GM12878 (cell line): ENCODE measurements at regions not wholly inside any gene's neighbourhood (a gene's known extent, or its start where the extent isn't known, plus 50 kb on each side); places are given as distances from the start of the nearest gene placed in this dataset.

ENCODE experiments used
- ATAC-seq: fragments of 200-7000 bp; cut with Tn5 transposase; 3 replicates; pipeline ENCODE4 v1.9.1; 2020; ENCODE audit warnings: mild to moderate bottlenecking, moderate library complexity
- BruUV-seq: library from RNA; stranded (reverse); fragments of 400-500 nt; replicated peaks from 2 replicates; lab custom pipeline; 2021; lab: Mats Ljungman, UMichigan
- CTCF ChIA-PET: fragments of 300-600 bp; sonication (Branson Sonifier 250); formaldehyde crosslinking; extraction: SDS; loops from one replicate; lab custom pipeline; 2021; ENCODE audit warnings: inconsistent platforms; lab: Yijun Ruan, JAX
- POLR2A ChIA-PET: fragments of 350-600 bp; formaldehyde crosslinking; extraction: SDS; loops from one replicate; lab custom pipeline; 2021; ENCODE audit warnings: inconsistent platforms; lab: Charles Lee
- RAD21 ChIA-PET: fragments of 300-600 bp; sonication (Branson Sonifier 250); formaldehyde crosslinking; loops from one replicate; lab custom pipeline; 2023; ENCODE audit warnings: antibody characterized with exemption; ENCODE audit not compliant: unreplicated experiment; lab: Charles Lee
- SMC1A ChIA-PET: fragments of 300-600 bp; sonication (Branson Sonifier 250); formaldehyde crosslinking; loops from one replicate; lab custom pipeline; 2023; ENCODE audit not compliant: unreplicated experiment, uncharacterized antibody; lab: Charles Lee
- DNase-seq: peaks from one replicate; pipeline ENCODE4 v3.0.0-alpha.2; 2011; ENCODE audit warnings: low read depth, low spot score
- FAIRE-seq: peaks from 3 replicates; lab custom pipeline; 2011; peaks lifted over from hg19 to GRCh38; lab: Jason Lieb, UNC
- H2AFZ ChIP-seq: 2 replicates; pipeline ENCODE4 v1.6.0; 2011; ENCODE audit warnings: low read depth, low read length, control low read depth; ENCODE audit not compliant: control insufficient read depth
- H3K27ac ChIP-seq: 2 replicates; pipeline ENCODE4 v1.5.1; 2011; ENCODE audit warnings: control low read depth; ENCODE audit not compliant: control insufficient read depth, insufficient read depth
- H3K27me3 ChIP-seq, 2 experiments: replicated peaks in 1 of 2; 2 replicates each; pipeline versions ENCODE4 v1.6.0 to v1.6.1; 2011; ENCODE audit warnings: low read length in 1 of 2; ENCODE audit not compliant: control insufficient read depth in 2 of 2, insufficient read depth in 2 of 2
- H3K36me3 ChIP-seq, 2 experiments: 2 replicates each; pipeline ENCODE4 v1.5.1; 2011; ENCODE audit warnings: low read length in 1 of 2; ENCODE audit not compliant: control insufficient read depth in 2 of 2, insufficient read depth in 2 of 2
- H3K4me1 ChIP-seq: 2 replicates; pipeline ENCODE4 v1.6.1; 2011; ENCODE audit warnings: mild to moderate bottlenecking, low read length, moderate library complexity, mixed read lengths; ENCODE audit not compliant: control insufficient read depth, insufficient read depth
- H3K4me2 ChIP-seq: 2 replicates; pipeline ENCODE4 v1.6.0; 2011; ENCODE audit warnings: control low read depth; ENCODE audit not compliant: control insufficient read depth, insufficient read depth
- H3K4me3 ChIP-seq: fragments of 200-600 bp; sonication (generic); 2 replicates; pipeline ENCODE4 v1.5.1; 2016
- H3K79me2 ChIP-seq: 2 replicates; pipeline ENCODE4 v1.6.0; 2011; ENCODE audit warnings: low read length; ENCODE audit not compliant: control insufficient read depth, insufficient read depth
- H3K9ac ChIP-seq: 2 replicates; pipeline ENCODE4 v1.8.0; 2011; ENCODE audit warnings: low read length, control low read depth, mixed read lengths; ENCODE audit not compliant: control insufficient read depth, insufficient read depth
- H3K9me3 ChIP-seq: replicated peaks from 3 replicates; pipeline ENCODE4 v1.5.1; 2011; ENCODE audit warnings: mild to moderate bottlenecking, low read length; ENCODE audit not compliant: control insufficient read depth, insufficient read depth
- H4K20me1 ChIP-seq: 2 replicates; pipeline ENCODE4 v1.6.0; 2011; ENCODE audit not compliant: control insufficient read depth, insufficient read depth
- ATF2 ChIP-seq: IDR thresholded peaks from 2 replicates; pipeline ENCODE4 v1.6.1; 2012; ENCODE audit warnings: low read length, inconsistent platforms
- CHD2 ChIP-seq: IDR thresholded peaks from 2 replicates; pipeline ENCODE4 v1.6.1; 2011; ENCODE audit warnings: low read depth, low read length, improper control_type of control experiment, borderline replicate concordance
- EP300 ChIP-seq, 2 experiments: fragments of 150-350 bp in 1 of 2; IDR thresholded peaks; 2 replicates each; pipeline ENCODE4 v1.6.1; 2011 to 2012; ENCODE audit warnings: low read depth in 2 of 2, low read length in 2 of 2, borderline replicate concordance in 1 of 2, improper control_type of control experiment in 1 of 2, inconsistent platforms in 1 of 2; ENCODE audit not compliant: control insufficient read depth in 1 of 2
- FOS ChIP-seq: IDR thresholded peaks from 3 replicates; pipeline ENCODE4 v1.6.1; 2011; ENCODE audit warnings: borderline replicate concordance; ENCODE audit not compliant: insufficient read length; ENCODE audit errors: extremely low read depth
- MEF2B ChIP-seq: fragments of 450-650 bp; IDR thresholded peaks from 2 replicates; pipeline ENCODE4 v1.6.1; 2018; ENCODE audit warnings: mild to moderate bottlenecking, moderate library complexity; ENCODE audit not compliant: partially characterized antibody, poor library complexity, severe bottlenecking
- NR2C2 ChIP-seq: IDR thresholded peaks from 2 replicates; pipeline ENCODE4 v1.6.1; 2011; ENCODE audit warnings: borderline replicate concordance, low read depth; ENCODE audit not compliant: control insufficient read depth, insufficient read length
- RAD51 ChIP-seq: fragments of 450-650 bp; IDR thresholded peaks from 2 replicates; pipeline ENCODE4 v1.6.1; 2016; ENCODE audit warnings: moderate library complexity, mild to moderate bottlenecking, inconsistent platforms
- RELB ChIP-seq: fragments of 450-650 bp; IDR thresholded peaks from 2 replicates; pipeline ENCODE4 v1.6.1; 2017; ENCODE audit warnings: low read depth, mild to moderate bottlenecking, moderate library complexity
- RUNX3 ChIP-seq: IDR thresholded peaks from 2 replicates; pipeline ENCODE4 v1.6.1; 2012; ENCODE audit warnings: low read length, inconsistent platforms
- SMAD5 ChIP-seq: IDR thresholded peaks from 2 replicates; pipeline ENCODE4 v1.6.1; 2016; ENCODE audit warnings: antibody characterized with exemption, low read depth
- SPI1 ChIP-seq: IDR thresholded peaks from 2 replicates; pipeline ENCODE4 v1.6.1; 2011; ENCODE audit warnings: low read depth, mild to moderate bottlenecking, low read length, moderate library complexity, borderline replicate concordance; ENCODE audit not compliant: insufficient read depth
- SREBF2 ChIP-seq: IDR thresholded peaks from 2 replicates; pipeline ENCODE4 v1.6.1; 2012; ENCODE audit warnings: mild to moderate bottlenecking, low read length
- TARDBP ChIP-seq: IDR thresholded peaks from 2 replicates; pipeline ENCODE4 v1.6.1; 2016; ENCODE audit warnings: borderline replicate concordance
- TCF3 ChIP-seq: IDR thresholded peaks from 2 replicates; pipeline ENCODE4 v1.6.1; 2012; ENCODE audit warnings: low read depth, mild to moderate bottlenecking, low read length, borderline replicate concordance; ENCODE audit not compliant: insufficient read depth
- USF1 ChIP-seq: IDR thresholded peaks from 2 replicates; pipeline ENCODE4 v1.6.1; 2011; ENCODE audit warnings: borderline replicate concordance, low read depth, mild to moderate bottlenecking, moderate library complexity, mixed read lengths, low read length; ENCODE audit not compliant: insufficient read depth; ENCODE audit errors: extremely low read length
- ZNF217 ChIP-seq: fragments of 450-650 bp; IDR thresholded peaks from 2 replicates; pipeline ENCODE4 v1.6.1; 2017; ENCODE audit warnings: antibody characterized with exemption, mild to moderate bottlenecking
- ZNF384 ChIP-seq: IDR thresholded peaks from 2 replicates; pipeline ENCODE4 v1.6.1; 2012; ENCODE audit warnings: low read depth, mild to moderate bottlenecking, low read length, improper control_type of control experiment, borderline replicate concordance
- WGBS: methylation state at CpG from one replicate; pipeline ENCODE4 v1.1.6; 2016; ENCODE audit warnings: low lambda C conversion rate; ENCODE audit not compliant: insufficient replicate concordance, insufficient coverage; ENCODE audit errors: missing lambda C conversion rate; 5-methylcytosine and 5-hydroxymethylcytosine counted together
- in situ Hi-C: fragments of 300-500 bp; cut with MboI; formaldehyde crosslinking; loops from 9 replicates; pipeline ENCODE4 v1.14.3; 2018; ENCODE audit warnings: mixed read lengths
- intact Hi-C: fragments of 100-400 bp; cut with micrococcal nuclease; formaldehyde crosslinking; loops from one replicate; pipeline ENCODE4 v1.14.2; 2022; ENCODE audit not compliant: unreplicated experiment

- no peak for DNase-seq
- CTCF ChIA-PET: no interaction called here
- BruUV-seq: no TSS peak
- WGBS: 98% methylated on average over 7 of the region's 7 CpGs
- Histone ChIP-seq H3K27me3 (no peaks in the 10 kb centered on the region), H3K4me3 (no peak overlapping the region), H3K9me3 (no peaks in the 10 kb centered on the region), H3K79me2 (peaks cover 33% of the 10 kb centered on the region), H3K36me3 (no peaks in the 10 kb centered on the region; a peak in 1 of 4 replicates), H4K20me1 (no peaks in the 10 kb centered on the region), H3K9ac (no peak overlapping the region), H3K27ac (no peak overlapping the region), H3K4me1 (peaks cover 36% of the 10 kb centered on the region), H2AFZ (no peak overlapping the region), H3K4me2 (no peak overlapping the region)
- in situ Hi-C loops (no loop called here), intact Hi-C loops (no loop called here)
- SMC1A ChIA-PET: no interaction called here
- RAD21 ChIA-PET: no interaction called here
- FAIRE-seq: no peak
- no peak for TF ChIP-seq MEF2B
- TF ChIP-seq NR2C2: no peak
- no peak for TF ChIP-seq RAD51
- TF ChIP-seq CHD2: no peak
- no peak for TF ChIP-seq EP300 (IDR thresholded peaks at IDR 0.05; ENCODE audit: borderline replicate concordance in 1 of 2, control insufficient read depth in 1 of 2, low read depth in 2 of 2, low read length in 2 of 2)
- TF ChIP-seq SMAD5: no peak
- no peak for TF ChIP-seq ZNF384
- no peak for TF ChIP-seq TARDBP
- TF ChIP-seq USF1: no peak
- TF ChIP-seq RELB: no peak
- no peak for TF ChIP-seq SREBF2
- TF ChIP-seq ATF2: no peak
- no peak for TF ChIP-seq RUNX3
- no peak for TF ChIP-seq TCF3
- TF ChIP-seq FOS: no peak
- no peak for TF ChIP-seq SPI1
- no peak for TF ChIP-seq ZNF217
- POLR2A ChIA-PET: no interaction called here
- no peak for ATAC-seq
Observed at GRCh38 chr17:77318021-77318420, 177.3 kb downstream of the SEC14L1 start.
